HG03095 (cell line): ENCODE measurements at regions not wholly inside any gene's neighbourhood (a gene's known extent, or its start where the extent isn't known, plus 50 kb on each side); places are given as distances from the start of the nearest gene placed in this dataset.

ENCODE experiments used
- ATAC-seq: cut with Tn5 transposase; IDR thresholded peaks from one replicate; pipeline ENCODE4 v1.9.1; 2021; ENCODE audit warnings: moderate library complexity; ENCODE audit not compliant: unreplicated experiment

DNA sequence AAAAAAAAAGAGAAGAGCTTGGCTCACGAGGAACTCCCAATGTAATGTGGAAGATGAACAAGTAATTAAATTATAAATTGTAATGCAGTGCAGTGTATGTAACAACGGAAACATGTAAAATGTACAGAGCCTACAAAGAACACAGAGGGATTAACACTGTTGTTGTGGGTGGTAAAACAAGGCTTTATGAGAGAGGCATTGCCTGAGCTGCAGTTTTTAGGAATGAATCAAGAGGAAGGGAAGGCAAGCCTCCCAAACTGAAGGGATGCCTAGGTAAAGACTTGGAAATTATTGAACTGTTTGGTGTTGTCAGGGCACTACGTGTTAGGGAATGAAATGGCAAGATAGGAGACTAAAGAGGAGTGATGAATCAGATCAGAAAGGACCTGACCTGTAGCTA lies 213.7 kb downstream of the HTR7 start:
- ATAC-seq: no peak

DNA sequence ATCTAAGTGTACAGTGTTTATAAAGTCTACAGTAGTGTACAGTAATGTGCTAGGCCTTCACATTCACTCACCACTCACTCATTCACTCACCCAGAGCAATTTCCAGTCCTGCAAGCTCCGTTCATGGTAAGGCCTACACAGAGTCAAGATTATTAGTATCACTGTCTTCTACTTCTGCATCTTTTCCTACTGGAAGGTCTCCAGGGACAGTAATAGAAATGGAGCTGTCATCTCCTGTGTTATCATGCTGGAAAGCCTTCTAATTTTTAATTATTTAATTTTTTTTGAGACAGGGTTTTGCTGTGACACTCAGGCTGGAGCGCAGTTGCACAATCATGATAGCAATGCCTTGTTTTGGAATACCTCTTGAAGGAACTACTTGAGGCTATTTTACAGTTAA lies 207.0 kb downstream of the HTR7 start:
- ATAC-seq: no peak

DNA sequence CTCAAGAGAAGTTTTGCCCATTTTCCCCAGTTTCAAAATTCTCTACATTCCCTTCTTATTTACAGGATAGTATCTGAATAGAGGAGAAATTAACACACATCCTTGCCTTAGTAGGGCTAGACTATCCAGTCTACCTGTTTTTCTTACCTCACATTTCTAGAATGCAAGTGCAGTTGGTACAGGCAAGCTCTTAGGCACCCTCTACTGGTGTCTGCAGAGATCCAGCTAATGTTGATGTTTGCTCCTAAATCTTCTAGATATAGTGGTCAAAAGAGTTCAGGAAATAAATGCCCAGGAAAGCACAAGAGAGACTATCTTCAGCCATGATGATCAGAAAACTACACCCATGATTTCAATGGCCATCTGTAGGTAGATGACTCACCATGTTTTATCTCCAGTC lies 205.3 kb downstream of the HTR7 start:
- ATAC-seq: no peak

DNA sequence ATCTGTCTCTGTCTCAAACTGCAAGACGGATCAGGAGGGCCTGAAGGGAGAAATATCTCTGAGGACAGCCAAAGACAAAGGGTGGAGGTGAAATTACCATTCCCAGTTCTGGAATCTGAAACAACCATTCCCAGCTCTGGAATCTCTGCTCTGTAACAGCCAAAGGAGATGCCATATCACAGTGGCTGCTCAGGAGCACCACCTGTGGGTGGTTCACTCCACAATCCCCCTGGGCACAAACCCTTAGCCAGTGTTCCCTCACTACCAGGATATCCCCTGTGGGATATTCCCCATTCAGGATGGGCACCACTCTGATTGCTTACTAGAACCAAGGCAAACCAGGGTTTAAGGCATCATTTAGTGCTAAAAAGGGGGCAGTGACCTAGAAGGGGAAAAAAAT lies 199.0 kb downstream of the HTR7 start:
- no peak for ATAC-seq

DNA sequence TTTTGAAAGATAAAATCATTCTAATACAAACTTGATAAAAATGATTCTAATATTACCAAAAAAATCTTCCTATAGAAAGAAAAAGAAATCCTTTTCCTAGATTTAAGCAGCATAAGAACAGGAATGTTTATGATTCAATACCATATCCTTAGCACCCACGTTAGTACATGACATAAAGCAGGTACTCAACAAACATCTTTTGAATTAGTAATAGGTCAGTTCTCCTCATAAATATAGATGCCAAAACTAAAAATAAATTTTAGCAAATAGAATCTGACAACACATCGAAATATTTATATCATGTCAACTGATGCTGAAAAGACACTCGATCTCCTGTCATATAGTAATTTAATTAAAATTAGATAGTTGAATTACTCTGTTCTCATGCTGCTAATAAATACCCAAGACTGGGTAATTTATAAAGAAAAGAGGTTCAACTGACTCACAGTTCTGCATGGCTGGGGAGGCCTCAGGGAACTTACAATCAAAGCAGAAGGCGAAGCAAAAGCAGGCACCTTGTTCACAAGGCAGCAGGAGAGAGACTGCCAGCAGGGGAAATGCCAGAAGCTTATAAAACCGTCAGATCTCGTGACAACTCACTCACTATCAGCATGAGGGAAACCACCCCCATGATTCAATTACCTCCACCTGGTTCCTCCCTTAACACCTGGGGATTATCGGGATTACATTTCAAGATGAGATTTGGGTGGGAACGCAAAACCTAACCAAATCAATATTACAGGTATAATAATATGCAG lies 191.8 kb downstream of the HTR7 start:
- no peak for ATAC-seq

DNA sequence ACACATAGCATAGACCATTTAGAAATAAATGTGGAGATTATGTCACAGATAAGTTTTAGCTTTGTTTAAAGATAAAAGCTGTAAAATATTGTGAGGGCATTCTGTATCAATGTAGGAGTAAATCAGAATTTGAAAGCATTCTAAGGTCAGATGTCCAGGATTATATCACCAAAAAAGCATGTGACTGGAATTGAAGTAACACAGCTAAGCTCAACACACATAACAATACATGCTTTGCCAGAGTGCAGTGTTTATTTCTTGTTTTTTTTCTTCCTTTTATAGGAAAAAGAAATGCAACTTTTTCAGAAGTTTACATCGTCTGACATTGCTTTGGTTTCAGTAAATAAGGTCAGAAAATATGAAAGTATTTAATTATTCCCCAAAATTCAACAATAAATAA lies 183.4 kb downstream of the HTR7 start:
- no peak for ATAC-seq

DNA sequence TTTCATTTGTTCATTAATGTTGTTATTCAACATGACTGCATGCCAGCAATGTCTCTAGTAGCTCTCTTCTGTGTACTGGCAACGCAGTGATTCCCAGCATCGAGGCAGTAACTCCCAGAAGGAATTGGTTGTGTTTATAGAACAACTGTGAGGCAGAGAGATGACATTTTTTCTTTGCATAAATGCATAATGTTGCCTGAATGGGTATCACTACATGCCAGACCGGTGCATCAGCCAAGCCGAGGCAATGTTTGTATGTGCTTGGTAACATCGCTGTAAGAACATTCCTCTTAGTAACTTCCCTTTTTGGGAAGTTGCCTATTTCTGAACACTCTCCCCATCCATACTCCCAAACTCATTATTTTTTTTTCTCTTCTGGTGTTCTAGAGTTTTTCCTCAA lies 182.9 kb downstream of the HTR7 start:
- no peak for ATAC-seq

DNA sequence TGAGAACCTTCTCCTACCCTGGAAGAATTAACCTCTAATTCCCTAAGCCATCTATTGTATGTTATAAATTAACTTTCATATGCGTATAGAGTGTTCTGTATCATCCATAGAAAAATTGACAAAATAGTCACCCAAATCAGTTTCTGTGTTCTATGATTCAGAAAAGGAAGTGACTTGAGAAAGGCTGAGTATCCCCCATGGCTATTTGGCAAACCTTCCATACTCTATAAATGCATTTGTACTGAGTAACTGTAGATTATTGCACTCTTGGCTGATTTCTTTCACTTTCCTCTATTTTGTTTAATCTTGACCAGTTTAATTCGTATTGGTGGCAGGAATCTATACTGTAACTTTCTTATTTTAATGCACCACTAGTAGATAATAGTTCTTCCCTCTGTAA lies 182.2 kb downstream of the HTR7 start:
- ATAC-seq: no peak
